Adipocyte (in vitro differentiated cells): ENCODE measurements at regions not wholly inside any gene's neighbourhood (a gene's known extent, or its start where the extent isn't known, plus 50 kb on each side); places are given as distances from the start of the nearest gene placed in this dataset.

Source experiments
- DNase-seq: peaks from one replicate; pipeline ENCODE4 v3.0.0-alpha.2; 2015; ENCODE audit warnings: low read depth
- H3K27me3 ChIP-seq: replicated peaks from 2 replicates; pipeline ENCODE4 v1.7.0; 2013; ENCODE audit warnings: mild to moderate bottlenecking, low read length, moderate library complexity; ENCODE audit not compliant: control insufficient read depth, insufficient read depth
- H3K36me3 ChIP-seq: 2 replicates; pipeline ENCODE4 v1.7.0; 2013; ENCODE audit warnings: low read length, mild to moderate bottlenecking, moderate library complexity; ENCODE audit not compliant: control insufficient read depth, insufficient read depth, severe bottlenecking
- H3K4me1 ChIP-seq: 2 replicates; pipeline ENCODE4 v1.7.0; 2013; ENCODE audit warnings: mild to moderate bottlenecking, low read length, moderate library complexity; ENCODE audit not compliant: control insufficient read depth, insufficient read depth
- H3K4me3 ChIP-seq: 2 replicates; pipeline ENCODE4 v1.7.0; 2013; ENCODE audit warnings: mild to moderate bottlenecking, low read length, moderate library complexity
- H3K9ac ChIP-seq: 2 replicates; pipeline ENCODE4 v1.7.0; 2013; ENCODE audit warnings: mild to moderate bottlenecking, low read length, moderate library complexity
- H3K9me3 ChIP-seq: 2 replicates; pipeline ENCODE4 v1.7.0; 2013; ENCODE audit warnings: mild to moderate bottlenecking, low read length, moderate library complexity; ENCODE audit not compliant: control insufficient read depth

- Histone ChIP-seq H3K9me3 (peaks cover 3% of the 10 kb centered on the region), H3K36me3 (no peaks in the 10 kb centered on the region), H3K4me1 (peaks cover 27% of the 10 kb centered on the region), H3K9ac (peak overlapping the region; percentile 65), H3K4me3 (no peak overlapping the region), H3K27me3 (no peaks in the 10 kb centered on the region)
- DNase-seq: no peak
Observed at GRCh38 chr21:27277110-27277509, 310.2 kb upstream of the ADAMTS5 start.

DNA sequence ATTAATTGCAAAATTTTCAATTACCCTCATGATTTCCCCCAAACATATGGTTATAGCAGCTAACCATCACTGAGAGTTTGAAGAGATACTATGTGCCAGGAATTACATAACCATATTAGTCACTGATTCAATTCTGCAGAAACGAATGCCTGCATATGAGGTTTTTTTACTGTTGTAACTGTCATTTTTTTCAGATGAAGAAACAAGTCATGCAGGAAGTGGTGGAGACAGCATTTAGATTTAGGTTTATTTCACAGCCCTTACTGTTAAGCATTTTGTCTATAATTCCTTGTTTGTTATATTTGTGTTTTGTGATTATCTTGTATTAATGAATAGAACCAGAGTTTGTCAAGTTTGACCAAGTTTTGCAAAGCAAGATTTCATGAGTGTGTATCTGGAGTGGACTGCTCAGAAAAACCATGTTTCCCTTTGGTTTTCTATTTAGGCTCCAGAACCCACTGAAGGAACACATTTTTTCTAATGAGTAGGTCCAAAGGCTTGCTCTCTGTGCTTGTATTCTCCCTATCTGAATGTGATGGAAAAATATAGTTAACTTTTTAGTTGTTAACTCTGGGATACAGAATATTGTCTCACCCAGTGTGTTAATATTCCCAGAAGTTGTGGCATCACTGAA lies 308.5 kb upstream of the ADAMTS5 start:
- peak overlapping the region; percentile 73 for H3K9ac ChIP-seq
- DNase-seq: peak; percentile 54
- H3K27me3 ChIP-seq: no peaks in the 10 kb centered on the region
- H3K9me3 ChIP-seq: no peaks in the 10 kb centered on the region
- peaks cover 34% of the 10 kb centered on the region for H3K4me1 ChIP-seq
- H3K36me3 ChIP-seq: no peaks in the 10 kb centered on the region
- no peak overlapping the region for H3K4me3 ChIP-seq

DNA sequence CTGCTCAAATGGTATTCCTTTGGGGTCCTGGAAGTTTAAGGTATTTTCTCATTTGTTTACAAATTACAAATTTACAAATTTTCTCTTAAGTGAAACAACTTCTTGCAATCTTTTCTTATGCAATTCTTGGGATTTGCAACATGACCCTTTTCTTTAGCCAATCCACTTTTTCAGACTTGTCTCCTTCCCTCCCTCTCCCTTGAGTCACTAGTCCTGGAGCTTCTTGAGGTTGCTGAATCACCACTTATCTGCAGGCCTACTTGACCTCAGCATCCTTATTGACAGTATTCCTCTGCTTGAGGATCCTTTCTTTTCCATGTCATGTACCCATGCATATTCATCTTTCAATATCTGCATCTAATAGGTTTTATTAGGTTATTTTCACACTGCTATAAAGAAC lies 302.8 kb upstream of the ADAMTS5 start:
- no peaks in the 10 kb centered on the region for H3K36me3 ChIP-seq
- DNase-seq: peak; percentile 75
- H3K27me3 ChIP-seq: no peaks in the 10 kb centered on the region
- peaks cover 40% of the 10 kb centered on the region for H3K4me1 ChIP-seq
- peak overlapping the region; percentile 47 for H3K9ac ChIP-seq
- no peaks in the 10 kb centered on the region for H3K9me3 ChIP-seq
- no peak overlapping the region for H3K4me3 ChIP-seq

DNA sequence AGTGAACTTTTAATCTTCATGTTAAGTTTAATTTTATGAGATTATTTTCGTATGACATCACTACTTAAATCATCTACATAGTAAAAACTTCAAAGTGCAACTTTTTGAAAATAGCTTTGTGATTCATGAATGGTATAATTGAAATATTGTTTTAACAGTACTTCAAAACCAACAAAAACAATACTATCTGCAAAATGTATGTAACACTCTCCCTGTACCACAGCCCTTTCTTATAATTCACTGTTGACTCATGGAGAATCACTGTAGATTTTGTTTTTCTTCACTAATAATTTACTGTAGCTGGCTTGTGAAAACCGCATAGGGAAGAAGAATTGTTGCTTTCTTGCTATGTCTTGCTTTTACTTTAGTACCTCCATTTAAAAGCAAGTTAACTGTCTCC lies 301.4 kb upstream of the ADAMTS5 start:
- Histone ChIP-seq H3K9me3 (no peaks in the 10 kb centered on the region), H3K4me3 (no peak overlapping the region), H3K36me3 (no peaks in the 10 kb centered on the region), H3K27me3 (no peaks in the 10 kb centered on the region), H3K9ac (peak overlapping the region; percentile 47), H3K4me1 (peaks cover 40% of the 10 kb centered on the region)
- peak; percentile 44 for DNase-seq

GRCh38 chr21:27265949-27266348 lies 299.1 kb upstream of the ADAMTS5 start:
- Histone ChIP-seq H3K4me3 (no peak overlapping the region), H3K4me1 (peaks cover 33% of the 10 kb centered on the region), H3K36me3 (no peaks in the 10 kb centered on the region), H3K9ac (peak overlapping the region; percentile 11), H3K27me3 (no peaks in the 10 kb centered on the region), H3K9me3 (no peaks in the 10 kb centered on the region)
- DNase-seq: no peak

DNA sequence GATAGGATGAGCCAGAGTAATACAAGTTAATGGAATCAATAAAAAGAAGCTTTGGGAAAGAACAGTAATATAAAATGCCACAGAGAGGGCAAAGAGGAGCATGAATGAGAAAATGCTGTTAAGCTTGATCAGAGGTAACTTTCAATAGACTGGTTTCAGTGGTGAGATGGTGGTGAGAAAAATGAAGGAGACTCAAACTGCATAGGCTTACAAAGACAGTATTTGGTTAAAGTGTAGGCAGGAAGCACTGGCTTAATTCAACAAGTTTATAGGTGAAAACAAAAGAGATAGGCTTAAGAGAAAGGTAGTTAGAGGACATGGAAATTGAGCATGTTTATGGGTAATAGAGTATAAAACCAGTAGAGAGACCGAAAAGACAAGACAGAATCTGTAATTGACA lies 298.6 kb upstream of the ADAMTS5 start:
- H3K4me1 ChIP-seq: peaks cover 33% of the 10 kb centered on the region
- no peaks in the 10 kb centered on the region for H3K9me3 ChIP-seq
- no peaks in the 10 kb centered on the region for H3K27me3 ChIP-seq
- no peak for DNase-seq
- no peak overlapping the region for H3K4me3 ChIP-seq
- H3K36me3 ChIP-seq: no peaks in the 10 kb centered on the region
- H3K9ac ChIP-seq: peak overlapping the region; percentile 11

GRCh38 chr21:27261676-27262075 lies 294.8 kb upstream of the ADAMTS5 start:
- no peaks in the 10 kb centered on the region for H3K36me3 ChIP-seq
- peak overlapping the region; percentile 16 for H3K9ac ChIP-seq
- peak; percentile 59 for DNase-seq
- H3K4me1 ChIP-seq: peaks cover 36% of the 10 kb centered on the region
- H3K9me3 ChIP-seq: no peaks in the 10 kb centered on the region
- H3K4me3 ChIP-seq: no peak overlapping the region
- no peaks in the 10 kb centered on the region for H3K27me3 ChIP-seq

DNA sequence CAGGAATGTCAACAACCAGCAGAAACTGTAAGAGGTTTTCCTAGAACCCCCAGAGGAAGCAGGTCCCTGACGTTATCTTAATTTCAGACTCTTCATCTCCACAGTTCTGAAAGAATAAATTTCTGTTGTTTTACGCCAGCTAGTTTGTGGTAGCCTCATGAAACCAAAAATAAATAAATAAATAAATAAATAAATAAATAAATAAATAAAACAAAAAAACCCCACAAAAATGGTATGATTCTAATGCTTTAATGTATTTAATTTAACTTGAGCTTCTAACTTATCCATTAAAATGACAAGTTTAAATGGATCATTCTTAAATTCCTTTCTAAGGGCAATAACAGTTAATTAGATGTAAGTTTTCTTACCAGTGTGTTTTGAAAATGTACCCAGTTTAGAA lies 293.8 kb upstream of the ADAMTS5 start:
- H3K4me1 ChIP-seq: peaks cover 28% of the 10 kb centered on the region

GRCh38 chr21:27258742-27259448 lies 292.0 kb upstream of the ADAMTS5 start:
- peak overlapping the region; percentile 59 for H3K9ac ChIP-seq
- H3K4me3 ChIP-seq: peak overlapping the region; percentile 23
- DNase-seq: no peak
- peaks cover 27% of the 10 kb centered on the region for H3K4me1 ChIP-seq
- no peaks in the 10 kb centered on the region for H3K9me3 ChIP-seq
- no peaks in the 10 kb centered on the region for H3K36me3 ChIP-seq
- no peaks in the 10 kb centered on the region for H3K27me3 ChIP-seq

More for the DNA sequence above, 293.8 kb upstream of the ADAMTS5 start:
- Histone ChIP-seq H3K27me3 (no peaks in the 10 kb centered on the region), H3K9ac (no peak overlapping the region), H3K36me3 (no peaks in the 10 kb centered on the region), H3K4me3 (no peak overlapping the region), H3K9me3 (no peaks in the 10 kb centered on the region)
- DNase-seq: no peak

DNA sequence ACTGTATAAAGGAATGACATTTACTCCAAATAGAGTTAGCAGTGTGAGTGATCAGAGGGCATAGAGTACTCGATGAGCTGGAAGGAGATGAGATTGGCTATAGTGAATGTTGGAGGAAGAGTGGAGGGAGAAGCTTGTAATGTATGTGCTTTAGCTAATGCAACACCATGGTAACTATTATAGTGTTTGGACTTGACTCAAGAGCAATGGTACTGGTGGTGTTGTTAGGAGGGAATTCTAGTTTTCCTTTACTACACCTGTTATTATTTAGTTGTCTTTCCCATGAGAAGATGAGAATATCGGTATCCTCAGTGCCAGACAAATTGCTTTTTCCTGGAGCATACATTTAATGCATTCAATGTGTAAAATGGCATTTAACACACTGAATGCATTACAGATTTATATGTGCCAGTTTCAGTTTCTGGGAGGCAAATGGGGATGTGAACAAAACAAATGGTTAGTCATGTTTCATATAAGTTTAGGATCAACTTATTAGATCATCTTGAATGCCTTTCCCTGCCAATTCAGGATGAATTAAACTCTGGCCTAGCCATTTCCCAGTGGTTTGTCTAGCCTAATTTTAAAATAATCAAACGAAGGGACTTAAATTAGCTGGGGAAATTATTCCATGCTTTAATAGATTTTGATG lies 291.1 kb upstream of the ADAMTS5 start:
- peak overlapping the region; percentile 59 for H3K9ac ChIP-seq
- no peaks in the 10 kb centered on the region for H3K36me3 ChIP-seq
- peak overlapping the region; percentile 23 for H3K4me3 ChIP-seq
- H3K9me3 ChIP-seq: no peaks in the 10 kb centered on the region
- H3K4me1 ChIP-seq: peaks cover 27% of the 10 kb centered on the region
- DNase-seq: no peak
- no peaks in the 10 kb centered on the region for H3K27me3 ChIP-seq

DNA sequence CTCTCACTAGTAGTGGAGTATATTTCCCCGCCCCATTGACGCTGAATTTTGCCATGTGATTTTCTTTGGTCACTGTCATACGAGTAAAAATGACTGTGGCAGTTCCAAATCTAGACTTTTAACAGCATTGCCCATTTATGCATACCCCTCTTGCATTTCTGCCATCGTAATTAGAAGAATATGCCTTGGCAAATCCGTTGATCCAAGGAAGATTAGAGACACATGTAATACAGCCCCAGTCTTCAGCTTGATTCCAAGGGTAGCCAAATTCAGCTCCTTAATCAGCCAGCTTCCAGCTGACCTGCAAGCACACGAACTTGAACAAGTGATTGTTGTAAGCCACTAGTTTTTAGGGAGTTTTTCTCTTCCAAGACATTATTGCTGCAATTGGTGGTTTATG lies 290.3 kb upstream of the ADAMTS5 start:
- Histone ChIP-seq H3K4me1 (peaks cover 27% of the 10 kb centered on the region), H3K4me3 (no peak overlapping the region), H3K36me3 (no peaks in the 10 kb centered on the region), H3K9ac (no peak overlapping the region), H3K27me3 (no peaks in the 10 kb centered on the region), H3K9me3 (no peaks in the 10 kb centered on the region)
- DNase-seq: no peak
